Kidney (tissue), 13 donors: ENCODE measurements at regions not wholly inside any gene's neighbourhood (a gene's known extent, or its start where the extent isn't known, plus 50 kb on each side); places are given as distances from the start of the nearest gene placed in this dataset.

Source experiments
- DNase-seq, 5 donors: peaks; one replicate each; pipeline ENCODE4 v3.0.0-alpha.2; 2013 to 2020
- FAIRE-seq: peaks from 2 replicates; lab custom pipeline; 2012; peaks lifted over from hg19 to GRCh38; lab: Jason Lieb, UNC
- H3K27ac ChIP-seq, 2 donors: one replicate each; pipeline ENCODE4 v1.7.0; 2013; ENCODE audit warnings: low read depth in 2 of 2, low read length in 2 of 2, inconsistent platforms in 1 of 2
- H3K27me3 ChIP-seq: one replicate; pipeline ENCODE4 v1.7.1; 2013; ENCODE audit warnings: low read length, inconsistent platforms; ENCODE audit not compliant: control insufficient read depth, insufficient read depth
- H3K36me3 ChIP-seq, 3 donors: one replicate each; pipeline versions ENCODE4 v1.7.0 to v1.7.1; 2013; ENCODE audit warnings: low read length in 3 of 3, control low read depth in 1 of 3, inconsistent platforms in 1 of 3; ENCODE audit not compliant: insufficient read depth in 3 of 3, control insufficient read depth in 2 of 3
- H3K4me1 ChIP-seq, 3 donors: one replicate each; pipeline versions ENCODE4 v1.7.0 to v1.7.1; 2013; ENCODE audit warnings: low read length in 3 of 3, inconsistent platforms in 1 of 3, low read depth in 1 of 3; ENCODE audit not compliant: control insufficient read depth in 2 of 3, insufficient read depth in 2 of 3
- H3K4me3 ChIP-seq, 3 donors: one replicate each; pipeline versions ENCODE4 v1.7.0 to v1.8.1; 2013; ENCODE audit warnings: low read length in 3 of 3, control low read depth in 1 of 3, inconsistent platforms in 1 of 3
- H3K9ac ChIP-seq, 3 donors: one replicate each; pipeline versions ENCODE4 v1.7.0 to v1.7.1; 2013; ENCODE audit warnings: low read length in 3 of 3, control low read depth in 1 of 3, inconsistent platforms in 1 of 3
- H3K9me3 ChIP-seq, 3 donors: one replicate each; pipeline versions ENCODE4 v1.7.0 to v1.7.1; 2013; ENCODE audit warnings: low read length in 3 of 3, control low read depth in 1 of 3, inconsistent platforms in 1 of 3; ENCODE audit not compliant: control insufficient read depth in 2 of 3, insufficient read depth in 1 of 3
- CTCF ChIP-seq: IDR thresholded peaks from 3 replicates; pipeline ENCODE4 v1.5.1; 2012; ENCODE audit warnings: mild to moderate bottlenecking, moderate library complexity, borderline replicate concordance; ENCODE audit not compliant: insufficient read depth; ENCODE audit errors: extremely low read depth
- intact Hi-C: fragments of 100-400 bp; cut with DNase I; formaldehyde crosslinking; loops from one replicate; pipeline ENCODE4 v1.11.1; 2022
- donor health status: control.
- donor health status: control.
- donor health status: control.
- donor health status: control.
- donor health status: control.
- donor health status: DM: yes; HTN: yes; CAD: no.
- donor health status: Normal renal cell carcinoma (clear cell type).

- TF ChIP-seq CTCF: no peak
Measured at GRCh38 chr10:36766940-36767339, 358.5 kb upstream of the ANKRD30A start.

GRCh38 chr10:36766415-36766810 lies 359.0 kb upstream of the ANKRD30A start:
- no peak for FAIRE-seq

More at GRCh38 chr10:36766940-36767339, 358.5 kb upstream of the ANKRD30A start:
- no peaks in the 10 kb centered on the region for H3K36me3 ChIP-seq
- H3K9me3 ChIP-seq: no peaks in the 10 kb centered on the region
- FAIRE-seq (no peak), DNase-seq (peak in 1 of 5 donors; percentile 11)
- H3K9ac ChIP-seq: no peak overlapping the region
- intact Hi-C loops: no loop called here
- H3K4me1 ChIP-seq: no peaks in the 10 kb centered on the region
- H3K27me3 ChIP-seq: no peaks in the 10 kb centered on the region
- no peak overlapping the region for H3K4me3 ChIP-seq
- no peak overlapping the region for H3K27ac ChIP-seq

GRCh38 chr10:36765782-36766414 lies 359.5 kb upstream of the ANKRD30A start:
- Histone ChIP-seq H3K9ac (no peak overlapping the region), H3K9me3 (no peaks in the 10 kb centered on the region), H3K27ac (no peak overlapping the region), H3K4me1 (no peaks in the 10 kb centered on the region), H3K36me3 (no peaks in the 10 kb centered on the region), H3K4me3 (no peak overlapping the region), H3K27me3 (no peaks in the 10 kb centered on the region)
- no peak for TF ChIP-seq CTCF
- FAIRE-seq (no peak), DNase-seq (peak in 1 of 5 donors; percentile 5)
- intact Hi-C loops: no loop called here

More at GRCh38 chr10:36766415-36766810, 359.0 kb upstream of the ANKRD30A start:
- Histone ChIP-seq H3K4me1 (no peaks in the 10 kb centered on the region), H3K9ac (no peak overlapping the region), H3K27me3 (no peaks in the 10 kb centered on the region), H3K27ac (no peak overlapping the region), H3K4me3 (no peak overlapping the region), H3K9me3 (no peaks in the 10 kb centered on the region), H3K36me3 (no peaks in the 10 kb centered on the region)
- DNase-seq: no peak
- TF ChIP-seq CTCF: no peak
- intact Hi-C loops: no loop called here

- Histone ChIP-seq H3K27ac (no peak overlapping the region), H3K9ac (no peak overlapping the region), H3K4me1 (no peaks in the 10 kb centered on the region), H3K9me3 (no peaks in the 10 kb centered on the region), H3K4me3 (no peak overlapping the region), H3K36me3 (no peaks in the 10 kb centered on the region), H3K27me3 (no peaks in the 10 kb centered on the region)
- no peak for TF ChIP-seq CTCF
- intact Hi-C loops: no loop called here
- DNase-seq (no peak), FAIRE-seq (no peak)
Measured at GRCh38 chr10:36764823-36765222, 360.6 kb upstream of the ANKRD30A start.
